Adipose tissue (tissue), 3 donors: ENCODE measurements at regions not wholly inside any gene's neighbourhood (a gene's known extent, or its start where the extent isn't known, plus 50 kb on each side); places are given as distances from the start of the nearest gene placed in this dataset.

Experiments used
- H3K27ac ChIP-seq: one replicate; pipeline ENCODE4 v1.5.1; 2013; ENCODE audit warnings: low read depth, low read length
- WGBS, 3 donors: extraction: QIAGEN DNeasy Blood & Tissue Kit; methylation state at CpG; one replicate each; pipeline ENCODE4 v1.1.7; 2013; 5-methylcytosine and 5-hydroxymethylcytosine counted together
- donor health status: healthy with polysubstance abuse.
- donor health status: Bipolar disorder and iron deficiency.
- donor health status: healthy.

DNA sequence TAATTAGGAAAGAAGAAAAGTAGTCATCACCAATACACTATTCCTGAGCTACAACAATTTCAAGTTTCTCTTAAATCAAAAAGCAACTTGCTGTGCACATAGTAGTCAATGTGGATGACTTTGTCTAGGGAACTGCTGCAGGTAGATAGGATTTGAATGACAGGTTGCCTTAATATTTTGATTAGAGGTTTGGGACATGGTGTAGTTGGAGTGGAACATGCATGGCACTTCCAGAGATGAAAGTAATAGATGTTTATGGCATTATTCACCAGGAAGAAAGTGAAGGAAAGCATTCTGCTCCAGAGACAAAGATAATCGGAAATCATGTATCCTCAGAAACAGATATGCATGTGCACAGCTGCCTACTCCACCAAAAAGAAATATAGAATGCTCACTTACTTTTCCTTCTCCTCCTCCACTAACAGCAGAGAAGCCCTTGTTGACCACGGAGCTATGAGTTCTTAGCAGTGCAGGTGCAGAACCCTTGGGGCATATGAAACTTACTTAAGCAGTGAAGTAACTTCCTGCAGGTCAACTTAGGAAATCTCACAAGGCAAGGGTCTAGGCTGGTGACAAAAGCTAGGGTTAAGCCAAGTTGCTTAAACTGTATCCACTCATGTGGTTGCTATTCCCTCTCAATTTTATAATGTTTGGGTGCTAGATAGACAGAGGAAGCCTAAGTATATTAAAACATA, 390.8 kb downstream of the HNRNPD start:
- no peak overlapping the region for H3K27ac ChIP-seq
- 68 to 80% (median 78%) methylated on average over 2 of the region's 2 CpGs for WGBS, 3 donors

GRCh38 chr4:81981218-81981617, 392.6 kb downstream of the HNRNPD start:
- WGBS, 3 donors = 89 to 96% (median 93%) methylated on average over 3 of the region's 3 CpGs
- no peak overlapping the region for H3K27ac ChIP-seq

GRCh38 chr4:81974523-81974922, 399.3 kb downstream of the HNRNPD start:
- H3K27ac ChIP-seq = no peak overlapping the region
- 40 to 83% (median 81%) methylated on average over 1 of the region's 1 CpG for WGBS, 3 donors

DNA sequence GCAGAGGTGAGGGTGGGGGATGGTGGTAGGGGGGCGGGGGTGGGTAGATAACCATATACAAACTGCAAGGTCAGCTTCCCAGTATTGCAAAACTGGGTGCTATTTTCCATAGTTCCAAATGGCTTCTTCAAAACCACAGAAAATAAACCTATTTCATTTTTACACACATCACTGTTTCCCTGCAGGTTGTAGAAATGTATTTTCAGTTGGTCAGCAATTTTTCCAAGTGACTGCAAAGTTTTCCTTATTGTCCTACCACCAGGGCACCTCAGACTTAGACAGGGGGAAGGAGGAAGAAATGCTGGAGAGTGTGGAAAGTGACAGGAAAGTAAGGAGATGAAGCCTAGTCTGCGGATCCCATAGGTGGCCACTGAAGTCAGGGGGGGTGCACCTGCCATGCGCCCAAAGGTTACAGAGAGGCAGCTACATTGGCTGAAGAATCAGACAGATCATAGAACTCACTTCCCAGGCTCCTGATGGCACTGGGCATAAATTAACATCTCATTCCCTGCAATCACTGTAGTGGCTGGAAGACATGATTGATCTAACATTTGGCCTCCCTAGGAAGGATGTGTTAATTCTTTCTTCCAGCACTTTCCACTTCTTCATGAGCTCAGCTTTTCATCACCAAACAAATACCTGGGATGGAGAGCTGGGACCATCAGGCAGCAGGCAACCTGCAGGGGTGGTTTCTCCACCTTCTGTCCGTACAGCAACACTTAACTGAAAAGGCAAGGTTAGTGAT, 402.0 kb downstream of the HNRNPD start:
- no peak overlapping the region for H3K27ac ChIP-seq
- WGBS, 3 donors = 63 to 90% (median 86%) methylated on average over 4 of the region's 4 CpGs

DNA sequence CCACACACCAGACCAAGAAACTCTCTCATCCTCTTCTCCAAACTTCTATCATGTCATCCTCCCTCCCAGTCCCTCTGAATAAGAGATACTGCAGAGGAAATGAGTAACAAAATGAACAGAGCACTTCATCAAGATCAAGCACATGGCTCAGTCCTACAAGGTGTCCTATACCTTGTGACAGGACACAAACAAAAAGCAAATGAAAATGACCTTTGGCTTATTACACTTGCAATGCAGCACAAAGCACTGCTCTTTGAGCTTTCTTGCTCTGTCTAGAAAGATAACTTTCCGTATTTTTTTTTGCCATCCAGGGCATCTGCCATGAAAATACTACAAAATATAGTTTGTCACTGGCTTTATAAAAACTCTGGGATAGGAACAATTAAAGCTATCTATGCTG, 402.7 kb downstream of the HNRNPD start:
- WGBS, 3 donors = 68 to 81% (median 76%) methylated on average over 1 of the region's 1 CpG
- H3K27ac ChIP-seq = no peak overlapping the region

GRCh38 chr4:81970454-81970853, 403.3 kb downstream of the HNRNPD start:
- no peak overlapping the region for H3K27ac ChIP-seq
- WGBS, 3 donors = 96 to 100% (median 98%) methylated on average over 1 of the region's 1 CpG

GRCh38 chr4:81966676-81967075, 407.1 kb downstream of the HNRNPD start:
- WGBS, 3 donors = 65 to 68% (median 68%) methylated on average over 2 of the region's 2 CpGs

GRCh38 chr4:81965911-81966310, 407.9 kb downstream of the HNRNPD start:
- no peak overlapping the region for H3K27ac ChIP-seq
- WGBS, 3 donors = 63 to 71% (median 64%) methylated on average over 5 of the region's 5 CpGs

More at GRCh38 chr4:81966676-81967075, 407.1 kb downstream of the HNRNPD start:
- no peak overlapping the region for H3K27ac ChIP-seq

DNA sequence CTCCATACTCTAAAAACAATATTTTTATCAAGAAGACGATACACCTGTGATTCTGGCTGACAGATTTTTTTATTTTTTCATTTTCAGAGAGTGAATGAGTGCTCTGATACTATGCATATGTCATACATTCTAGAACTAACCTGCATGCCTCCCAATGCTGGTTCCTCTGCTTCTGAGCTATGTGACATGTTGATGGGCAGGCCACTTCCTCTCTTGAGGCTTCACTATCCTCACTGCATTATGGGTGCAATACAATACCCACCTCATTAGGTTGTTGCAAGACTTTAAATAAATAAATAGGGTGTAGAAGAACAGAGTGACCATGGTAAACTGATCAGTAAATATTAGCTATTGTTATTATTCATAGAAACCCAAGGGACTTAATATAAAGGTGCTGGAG, 408.3 kb downstream of the HNRNPD start:
- no peak overlapping the region for H3K27ac ChIP-seq
- WGBS, 3 donors = 56 to 94% (median 80%) methylated on average over 1 of the region's 1 CpG

- H3K27ac ChIP-seq = no peak overlapping the region
These were observed 410.1 kb downstream of the HNRNPD start for GRCh38 chr4:81963763-81964020.

- WGBS, 3 donors = 91 to 98% (median 97%) methylated on average over 1 of the region's 1 CpG
- no peak overlapping the region for H3K27ac ChIP-seq
These were observed 410.6 kb downstream of the HNRNPD start for GRCh38 chr4:81963015-81963762.

- WGBS, 3 donors = 30 to 49% (median 38%) methylated on average over 4 of the region's 4 CpGs
These were observed 412.8 kb downstream of the HNRNPD start for GRCh38 chr4:81960961-81961360.

GRCh38 chr4:81954271-81954670, 419.5 kb downstream of the HNRNPD start:
- no peak overlapping the region for H3K27ac ChIP-seq
- 33 to 73% (median 71%) methylated on average over 3 of the region's 3 CpGs for WGBS, 3 donors

More at GRCh38 chr4:81960961-81961360, 412.8 kb downstream of the HNRNPD start:
- H3K27ac ChIP-seq = no peak overlapping the region

DNA sequence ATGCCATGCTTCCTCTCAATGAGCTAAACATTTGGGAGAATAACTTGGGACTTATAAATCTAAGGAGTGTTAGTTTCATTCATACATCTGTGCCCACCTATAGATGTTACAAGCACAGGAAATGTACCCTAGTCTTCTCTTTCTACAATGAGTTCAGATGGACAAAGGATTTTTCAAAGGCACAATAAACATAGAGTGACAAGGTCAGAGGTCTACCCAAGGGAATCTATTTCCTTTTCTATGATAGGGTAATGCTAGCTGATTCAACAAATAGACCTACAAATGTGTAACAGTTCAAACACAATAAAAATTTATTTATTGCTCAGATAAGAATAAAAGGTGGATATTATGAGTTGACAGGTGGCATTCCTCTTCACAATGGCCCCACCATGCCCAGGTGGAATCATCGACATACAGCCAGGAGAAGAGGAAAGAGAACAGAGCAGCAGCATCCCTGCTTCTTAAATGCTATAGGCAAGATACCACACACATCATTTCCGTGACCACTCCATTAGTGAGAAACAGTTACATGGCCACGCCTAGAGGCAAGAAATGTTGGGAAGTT, 421.8 kb downstream of the HNRNPD start:
- H3K27ac ChIP-seq = no peak overlapping the region
- 75 to 92% (median 92%) methylated on average over 3 of the region's 3 CpGs for WGBS, 3 donors

GRCh38 chr4:81946996-81947395, 426.8 kb downstream of the HNRNPD start:
- 52 to 64% (median 57%) methylated on average over 4 of the region's 4 CpGs for WGBS, 3 donors
- no peak overlapping the region for H3K27ac ChIP-seq

- 85 to 94% (median 91%) methylated on average over 3 of the region's 3 CpGs for WGBS, 3 donors
- no peak overlapping the region for H3K27ac ChIP-seq
These were observed 443.1 kb downstream of the HNRNPD start for GRCh38 chr4:81930506-81931238.

DNA sequence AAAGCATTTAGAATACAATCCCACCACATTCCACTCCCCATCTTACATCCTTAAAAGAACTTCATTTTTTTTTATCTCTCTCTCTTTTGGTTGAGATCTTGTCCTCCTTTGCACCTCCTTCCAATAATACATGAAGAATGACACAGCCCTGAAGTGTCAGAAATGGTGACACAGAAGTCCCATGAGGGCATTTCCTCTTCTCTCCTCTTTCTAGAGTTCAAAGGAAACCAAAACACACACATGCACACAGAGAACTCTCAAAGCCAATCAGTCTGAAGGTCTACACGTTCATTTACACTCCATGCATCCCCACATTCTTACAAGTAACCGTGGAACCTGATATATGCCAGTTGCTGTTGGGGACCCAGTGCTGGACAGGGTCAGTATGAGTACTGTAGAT, 450.7 kb downstream of the HNRNPD start:
- WGBS, 3 donors = 65 to 72% (median 71%) methylated on average over 2 of the region's 2 CpGs
- H3K27ac ChIP-seq = no peak overlapping the region

GRCh38 chr4:81922313-81922712, 450.6 kb upstream of the RASGEF1B start:
- 46 to 65% (median 63%) methylated on average over 3 of the region's 3 CpGs for WGBS, 3 donors
- no peak overlapping the region for H3K27ac ChIP-seq

DNA sequence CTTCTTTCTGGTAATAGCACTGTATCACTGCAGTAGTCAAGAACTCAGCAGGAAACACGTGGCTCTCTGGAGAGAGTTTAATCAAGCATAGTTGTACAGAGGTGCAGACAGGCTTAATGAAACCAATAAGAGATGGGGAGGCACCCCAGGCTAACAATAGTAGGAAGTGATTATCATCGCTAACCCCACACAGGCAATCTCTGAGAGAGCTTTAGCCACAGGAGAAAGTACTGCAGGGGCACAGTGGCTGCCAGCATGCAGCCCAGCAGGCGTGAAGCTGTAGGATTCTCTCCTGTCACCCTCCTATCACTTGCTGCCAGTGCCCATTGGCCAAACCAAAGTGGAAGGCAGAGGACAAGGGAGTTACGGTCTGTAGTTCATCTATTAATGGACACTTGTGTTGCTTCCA, 450.0 kb upstream of the RASGEF1B start:
- H3K27ac ChIP-seq = no peak overlapping the region
- 60 to 70% (median 60%) methylated on average over 4 of the region's 4 CpGs for WGBS, 3 donors
